Karpas-422 (cell line): ENCODE measurements at regions not wholly inside any gene's neighbourhood (a gene's known extent, or its start where the extent isn't known, plus 50 kb on each side); places are given as distances from the start of the nearest gene placed in this dataset.

Experiments used
- DNase-seq: peaks from one replicate; pipeline ENCODE4 v3.0.0-alpha.2; 2015
- H2AFZ ChIP-seq: fragments of 200-600 bp; sonication (generic); 2 replicates; pipeline ENCODE4 v1.6.1; 2014; ENCODE audit warnings: antibody characterized with exemption, low read length, mixed read lengths
- H3K27ac ChIP-seq: fragments of 200-600 bp; sonication (generic); 2 replicates; pipeline ENCODE4 v1.5.1; 2014; ENCODE audit warnings: mild to moderate bottlenecking, low read length, moderate library complexity
- H3K27me3 ChIP-seq: fragments of 200-600 bp; sonication (generic); 2 replicates; pipeline ENCODE4 v1.6.1; 2014; ENCODE audit warnings: low read length, mixed read lengths
- H3K36me3 ChIP-seq: fragments of 200-600 bp; sonication (generic); 2 replicates; pipeline ENCODE4 v1.6.1; 2014; ENCODE audit warnings: low read length, mixed read lengths; ENCODE audit not compliant: insufficient read depth
- H3K4me1 ChIP-seq: fragments of 200-600 bp; sonication (generic); 2 replicates; pipeline ENCODE4 v1.6.1; 2014; ENCODE audit warnings: mild to moderate bottlenecking, low read length, mixed read lengths
- H3K4me2 ChIP-seq: fragments of 200-600 bp; sonication (generic); 2 replicates; pipeline ENCODE4 v1.6.1; 2014; ENCODE audit warnings: low read length, low read depth, mild to moderate bottlenecking; ENCODE audit not compliant: poor library complexity, severe bottlenecking
- H3K4me3 ChIP-seq: fragments of 200-600 bp; sonication (generic); 2 replicates; pipeline ENCODE4 v1.5.1; 2014; ENCODE audit warnings: mild to moderate bottlenecking, antibody characterized with exemption, low read length, mixed read lengths
- H3K79me2 ChIP-seq: fragments of 200-600 bp; sonication (generic); 2 replicates; pipeline ENCODE4 v1.6.1; 2014; ENCODE audit warnings: mild to moderate bottlenecking, low read length, mixed read lengths
- H3K9ac ChIP-seq: fragments of 200-600 bp; sonication (generic); 2 replicates; pipeline ENCODE4 v1.6.0; 2014; ENCODE audit warnings: low read length
- H3K9me2 ChIP-seq: fragments of 200-600 bp; sonication (generic), shearing (Covaris generic); replicated peaks from 2 replicates; pipeline ENCODE4 v1.6.0; 2014; ENCODE audit warnings: mild to moderate bottlenecking, low read length, moderate library complexity; ENCODE audit not compliant: insufficient read depth
- H3K9me3 ChIP-seq: fragments of 300-700, 200-600 bp; sonication (generic); 2 replicates; pipeline ENCODE4 v1.6.1; 2014; ENCODE audit warnings: low read length, mixed read lengths
- H4K20me1 ChIP-seq: fragments of 200-600 bp; sonication (generic); 2 replicates; pipeline ENCODE4 v1.6.1; 2014; ENCODE audit warnings: mild to moderate bottlenecking, antibody characterized with exemption, low read length, low read depth; ENCODE audit not compliant: insufficient read depth

GRCh38 chr9:593809-594208 lies 247.7 kb upstream of the DMRT1 start:
- H4K20me1 ChIP-seq = no peaks in the 10 kb centered on the region
- H3K4me1 ChIP-seq = peaks cover 21% of the 10 kb centered on the region
- H3K9me2 ChIP-seq = no peaks in the 10 kb centered on the region
- H3K36me3 ChIP-seq = peaks cover 19% of the 10 kb centered on the region; the same call in 1 of the 2 replicates
- H3K4me3 ChIP-seq = no peak overlapping the region
- no peak overlapping the region for H3K9ac ChIP-seq
- no peaks in the 10 kb centered on the region for H3K9me3 ChIP-seq
- peaks cover 84% of the 10 kb centered on the region for H3K79me2 ChIP-seq
- no peak for DNase-seq
- 0 out of 2 replicates have a peak overlapping the region, but pooled peaks have one; percentile 31 for H3K27ac ChIP-seq
- no peak overlapping the region for H3K4me2 ChIP-seq
- no peaks in the 10 kb centered on the region for H3K27me3 ChIP-seq
- H2AFZ ChIP-seq = no peak overlapping the region

- Histone ChIP-seq H3K9me3 (no peaks in the 10 kb centered on the region), H3K36me3 (peaks cover 19% of the 10 kb centered on the region; the same call in 1 of the 2 replicates), H3K4me1 (peaks cover 8% of the 10 kb centered on the region), H2AFZ (no peak overlapping the region), H3K27ac (no peak overlapping the region), H3K9ac (no peak overlapping the region), H3K4me3 (no peak overlapping the region), H3K79me2 (peaks cover 78% of the 10 kb centered on the region), H3K4me2 (no peak overlapping the region), H3K9me2 (no peaks in the 10 kb centered on the region), H4K20me1 (no peaks in the 10 kb centered on the region), H3K27me3 (no peaks in the 10 kb centered on the region)
- DNase-seq = no peak
Measured at GRCh38 chr9:596703-597102, 244.8 kb upstream of the DMRT1 start.

GRCh38 chr9:600006-600405 lies 241.5 kb upstream of the DMRT1 start:
- no peak overlapping the region for H3K9ac ChIP-seq
- H3K4me2 ChIP-seq = no peak overlapping the region
- no peaks in the 10 kb centered on the region for H4K20me1 ChIP-seq
- H3K79me2 ChIP-seq = peaks cover 74% of the 10 kb centered on the region
- H3K27me3 ChIP-seq = no peaks in the 10 kb centered on the region
- peaks cover 16% of the 10 kb centered on the region; the same call in 1 of the 2 replicates for H3K36me3 ChIP-seq
- H3K4me3 ChIP-seq = no peak overlapping the region
- no peak for DNase-seq
- no peak overlapping the region for H2AFZ ChIP-seq
- H3K9me3 ChIP-seq = no peaks in the 10 kb centered on the region
- no peaks in the 10 kb centered on the region for H3K9me2 ChIP-seq
- H3K4me1 ChIP-seq = no peaks in the 10 kb centered on the region
- H3K27ac ChIP-seq = no peak overlapping the region

- no peak overlapping the region for H3K4me2 ChIP-seq
- DNase-seq = no peak
- H3K9me2 ChIP-seq = no peaks in the 10 kb centered on the region
- peaks cover 51% of the 10 kb centered on the region for H3K79me2 ChIP-seq
- no peaks in the 10 kb centered on the region for H4K20me1 ChIP-seq
- no peaks in the 10 kb centered on the region for H3K4me1 ChIP-seq
- H3K27me3 ChIP-seq = no peaks in the 10 kb centered on the region
- 0 out of 2 replicates have a peak, but pooled peaks cover 4% of the 10 kb centered on the region for H3K36me3 ChIP-seq
- H3K9ac ChIP-seq = no peak overlapping the region
- H3K27ac ChIP-seq = no peak overlapping the region
- no peak overlapping the region for H2AFZ ChIP-seq
- no peak overlapping the region for H3K4me3 ChIP-seq
- H3K9me3 ChIP-seq = no peaks in the 10 kb centered on the region
Measured at GRCh38 chr9:602716-603115, 238.8 kb upstream of the DMRT1 start.

- Histone ChIP-seq H4K20me1 (no peaks in the 10 kb centered on the region), H3K27me3 (no peaks in the 10 kb centered on the region), H3K4me3 (no peak overlapping the region), H2AFZ (no peak overlapping the region), H3K9me3 (no peaks in the 10 kb centered on the region), H3K36me3 (0 out of 2 replicates have a peak, but pooled peaks cover 2% of the 10 kb centered on the region), H3K4me2 (no peak overlapping the region), H3K9ac (no peak overlapping the region), H3K9me2 (no peaks in the 10 kb centered on the region), H3K4me1 (no peaks in the 10 kb centered on the region), H3K27ac (no peak overlapping the region), H3K79me2 (peaks cover 47% of the 10 kb centered on the region)
- DNase-seq = no peak
Measured at GRCh38 chr9:603126-603525, 238.4 kb upstream of the DMRT1 start.

GRCh38 chr9:607417-607816 lies 234.1 kb upstream of the DMRT1 start:
- Histone ChIP-seq H3K9me2 (no peaks in the 10 kb centered on the region), H4K20me1 (no peaks in the 10 kb centered on the region), H3K4me1 (peaks cover 20% of the 10 kb centered on the region), H3K27me3 (no peaks in the 10 kb centered on the region), H3K9ac (no peak overlapping the region), H3K4me3 (no peak overlapping the region), H3K9me3 (no peaks in the 10 kb centered on the region), H3K27ac (no peak overlapping the region), H2AFZ (no peak overlapping the region), H3K36me3 (no peaks in the 10 kb centered on the region), H3K4me2 (no peak overlapping the region), H3K79me2 (peaks cover 44% of the 10 kb centered on the region)
- DNase-seq = no peak

- no peak overlapping the region for H3K4me2 ChIP-seq
- no peaks in the 10 kb centered on the region for H3K9me3 ChIP-seq
- H3K27ac ChIP-seq = no peak overlapping the region
- H3K4me1 ChIP-seq = peaks cover 26% of the 10 kb centered on the region
- no peak overlapping the region for H3K9ac ChIP-seq
- H3K4me3 ChIP-seq = no peak overlapping the region
- H3K27me3 ChIP-seq = no peaks in the 10 kb centered on the region
- H3K9me2 ChIP-seq = no peaks in the 10 kb centered on the region
- no peak overlapping the region for H2AFZ ChIP-seq
- H4K20me1 ChIP-seq = no peaks in the 10 kb centered on the region
- H3K79me2 ChIP-seq = peaks cover 67% of the 10 kb centered on the region
- no peaks in the 10 kb centered on the region for H3K36me3 ChIP-seq
- peak; percentile 77 for DNase-seq
Measured at GRCh38 chr9:613771-614347, 227.6 kb upstream of the DMRT1 start.

GRCh38 chr9:614431-614830 lies 227.1 kb upstream of the DMRT1 start:
- no peaks in the 10 kb centered on the region for H3K9me2 ChIP-seq
- peaks cover 26% of the 10 kb centered on the region for H3K4me1 ChIP-seq
- no peak overlapping the region for H3K4me2 ChIP-seq
- peaks cover 72% of the 10 kb centered on the region for H3K79me2 ChIP-seq
- no peak overlapping the region for H3K27ac ChIP-seq
- no peaks in the 10 kb centered on the region for H3K9me3 ChIP-seq
- no peak overlapping the region for H3K4me3 ChIP-seq
- H3K36me3 ChIP-seq = no peaks in the 10 kb centered on the region
- H2AFZ ChIP-seq = no peak overlapping the region
- H3K27me3 ChIP-seq = no peaks in the 10 kb centered on the region
- DNase-seq = no peak
- H3K9ac ChIP-seq = no peak overlapping the region
- no peaks in the 10 kb centered on the region for H4K20me1 ChIP-seq
